ENCODE measurements at regions not wholly inside any gene's neighbourhood (a gene's known extent, or its start where the extent isn't known, plus 50 kb on each side); places are given as distances from the start of the nearest gene placed in this dataset.

GRCh38 chr7:69017208-69017607 lies 581.1 kb upstream of the AUTS2 start:
- no peak for TF ChIP-seq POLR2A (IDR thresholded peaks at IDR 0.05)
- TF ChIP-seq, protein P1, sequence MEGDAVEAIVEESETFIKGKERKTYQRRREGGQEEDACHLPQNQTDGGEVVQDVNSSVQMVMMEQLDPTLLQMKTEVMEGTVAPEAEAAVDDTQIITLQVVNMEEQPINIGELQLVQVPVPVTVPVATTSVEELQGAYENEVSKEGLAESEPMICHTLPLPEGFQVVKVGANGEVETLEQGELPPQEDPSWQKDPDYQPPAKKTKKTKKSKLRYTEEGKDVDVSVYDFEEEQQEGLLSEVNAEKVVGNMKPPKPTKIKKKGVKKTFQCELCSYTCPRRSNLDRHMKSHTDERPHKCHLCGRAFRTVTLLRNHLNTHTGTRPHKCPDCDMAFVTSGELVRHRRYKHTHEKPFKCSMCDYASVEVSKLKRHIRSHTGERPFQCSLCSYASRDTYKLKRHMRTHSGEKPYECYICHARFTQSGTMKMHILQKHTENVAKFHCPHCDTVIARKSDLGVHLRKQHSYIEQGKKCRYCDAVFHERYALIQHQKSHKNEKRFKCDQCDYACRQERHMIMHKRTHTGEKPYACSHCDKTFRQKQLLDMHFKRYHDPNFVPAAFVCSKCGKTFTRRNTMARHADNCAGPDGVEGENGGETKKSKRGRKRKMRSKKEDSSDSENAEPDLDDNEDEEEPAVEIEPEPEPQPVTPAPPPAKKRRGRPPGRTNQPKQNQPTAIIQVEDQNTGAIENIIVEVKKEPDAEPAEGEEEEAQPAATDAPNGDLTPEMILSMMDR (IDR thresholded peaks at IDR 0.05): no peak
